Activated CD4-positive, alpha-beta T cell treated with anti-CD3 and anti-CD28 coated beads, Interleukin-2, Interleukin-4, amounts not matched to agents 100 ng/mL and 50 ng/mL, durations not matched to agents 16 hours and 8 hours (primary cell): ENCODE measurements at regions not wholly inside any gene's neighbourhood (a gene's known extent, or its start where the extent isn't known, plus 50 kb on each side); places are given as distances from the start of the nearest gene placed in this dataset.
A peak's percentile ranks its signal among the peaks of the same experiment; 100 is the strongest.

Experiments
- DNase-seq: peaks from one replicate; pipeline ENCODE4 v3.0.0-alpha.2; 2020; ENCODE audit warnings: low spot score

DNA sequence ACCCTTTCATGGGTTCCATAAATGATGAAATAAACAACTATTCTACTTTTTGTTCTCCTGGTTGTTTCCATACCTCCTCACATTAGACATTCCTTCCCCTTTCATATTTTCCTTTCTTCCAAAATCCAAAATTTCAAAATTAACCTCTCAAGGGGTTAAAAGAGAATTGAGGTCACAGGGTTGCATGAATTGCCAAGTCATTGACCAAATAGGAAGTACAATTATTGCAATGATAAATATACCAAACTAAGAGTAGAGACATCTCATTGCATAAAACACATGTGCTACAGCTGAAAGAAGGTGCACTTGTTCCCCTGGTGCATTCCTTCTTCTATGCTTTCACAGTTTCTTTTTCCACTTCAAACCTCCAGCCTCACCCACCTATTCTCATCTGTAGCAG lies 136.1 kb downstream of the KCTD12 start:
- no peak for DNase-seq

DNA sequence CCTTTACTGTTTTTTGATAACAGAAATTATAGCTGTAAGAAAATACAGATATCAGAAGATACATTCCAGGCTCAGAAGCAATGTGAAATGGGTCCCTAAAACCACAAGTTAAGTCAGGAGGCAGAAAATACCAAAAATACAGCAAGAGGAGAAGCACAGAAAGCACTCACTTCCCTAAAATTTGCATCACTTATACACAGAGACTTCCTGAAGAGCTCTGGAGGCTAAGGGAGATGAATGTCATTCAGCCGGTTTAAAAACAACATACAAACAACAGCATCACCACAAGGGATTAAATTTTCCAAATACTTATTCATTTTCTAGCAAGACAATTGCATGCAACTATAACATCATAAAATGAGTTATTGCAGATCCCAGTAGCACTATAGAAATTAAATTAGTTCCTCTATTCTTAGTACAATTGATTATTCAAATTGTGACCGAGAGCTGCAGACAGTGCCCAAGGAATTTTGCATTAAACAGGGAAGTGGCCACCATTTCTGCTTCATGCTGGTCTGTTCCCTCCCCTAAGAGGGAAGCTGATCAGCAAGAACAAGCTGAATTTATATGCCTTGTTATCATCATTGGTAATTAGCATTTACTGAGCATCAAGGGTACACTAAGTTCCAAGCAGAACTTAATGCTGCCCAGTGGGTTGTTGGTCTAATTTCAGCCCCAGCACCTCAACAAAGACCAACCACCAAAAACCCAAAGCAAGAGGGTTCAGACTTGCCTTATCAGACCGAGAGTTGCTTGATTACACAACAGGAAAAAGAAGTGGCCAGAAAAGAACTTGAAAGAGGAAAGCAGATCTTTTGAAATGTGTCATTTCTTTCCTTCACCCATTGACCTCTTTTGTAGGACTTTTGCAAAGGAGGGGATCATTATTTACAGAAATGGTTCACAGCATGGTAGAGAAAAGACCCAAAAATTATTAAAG lies 140.7 kb downstream of the KCTD12 start:
- DNase-seq, result peak; percentile 6

DNA sequence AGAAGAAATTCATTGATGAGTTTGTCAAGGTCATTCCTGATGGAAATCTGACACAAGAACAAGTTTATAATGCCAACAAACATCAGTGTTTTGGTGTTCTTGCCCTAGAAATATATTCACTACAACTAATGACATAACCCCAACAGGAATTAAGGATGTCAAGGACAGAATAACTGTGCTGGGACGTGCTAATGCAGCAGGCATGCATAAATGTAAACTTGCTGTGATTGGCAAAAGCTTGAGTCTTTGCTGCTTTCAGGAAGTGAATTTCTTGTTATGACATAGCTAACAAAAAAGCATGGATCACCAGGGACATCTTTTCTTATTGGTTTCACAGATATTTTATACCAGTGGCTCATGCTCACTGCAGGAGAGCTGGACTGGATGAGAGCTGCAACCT lies 144.6 kb downstream of the KCTD12 start:
- DNase-seq, result no peak

DNA sequence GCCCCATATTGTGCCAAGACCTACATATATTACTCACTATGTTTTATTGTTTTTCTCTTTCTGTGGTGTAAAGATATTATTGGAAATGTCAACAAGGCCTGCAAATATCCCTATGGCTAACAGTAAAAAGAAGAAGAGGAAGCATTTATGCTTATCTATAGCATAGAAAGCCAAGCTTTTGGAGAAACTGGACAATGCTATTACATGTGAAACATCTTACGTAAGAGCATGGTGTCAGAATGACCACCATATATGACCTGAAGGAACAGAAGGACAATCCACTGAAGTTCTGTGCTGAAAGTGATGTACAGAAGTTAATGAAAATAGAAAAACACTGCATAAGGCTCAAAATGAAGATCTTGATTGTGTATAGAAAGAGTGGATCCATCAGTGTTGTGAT lies 145.2 kb downstream of the KCTD12 start:
- no peak for DNase-seq

DNA sequence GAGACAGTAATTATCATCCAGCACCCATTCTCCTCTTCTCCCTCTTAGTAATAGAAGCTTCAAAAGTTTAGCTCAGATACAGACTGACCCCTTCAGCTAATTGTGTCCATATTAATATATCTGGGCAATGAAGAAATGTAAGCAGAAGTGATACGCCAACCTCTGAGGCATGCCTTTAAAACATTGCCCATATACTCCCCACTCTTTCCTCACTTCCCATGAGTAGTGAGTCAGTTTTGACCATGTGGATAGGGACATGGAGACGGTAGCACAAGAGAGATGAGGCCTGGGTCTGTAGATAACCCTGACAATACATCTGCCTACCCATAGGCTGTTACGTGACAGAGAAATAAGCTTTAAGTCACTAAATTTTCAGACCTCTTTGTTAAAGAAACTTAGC lies 147.6 kb downstream of the KCTD12 start:
- no peak for DNase-seq

DNA sequence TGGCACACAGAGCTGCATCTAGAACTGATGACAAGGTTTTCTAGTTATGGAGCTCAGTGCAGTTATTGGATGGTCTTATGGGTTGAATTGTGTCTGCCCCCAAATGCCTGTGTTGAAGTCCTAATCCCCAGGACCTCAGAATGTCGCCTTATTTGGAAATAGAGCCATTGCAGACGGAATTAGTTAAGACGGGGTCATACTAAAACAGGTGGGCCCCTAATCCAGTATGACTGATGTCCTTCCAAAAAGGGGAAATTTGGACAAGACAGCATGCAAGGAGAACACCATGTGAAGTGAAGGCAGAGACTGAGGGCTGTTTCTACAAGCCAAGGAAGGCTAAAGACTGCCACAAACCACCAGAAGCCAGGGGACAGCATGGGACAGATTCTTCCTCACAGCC lies 148.7 kb downstream of the KCTD12 start:
- no peak for DNase-seq

DNA sequence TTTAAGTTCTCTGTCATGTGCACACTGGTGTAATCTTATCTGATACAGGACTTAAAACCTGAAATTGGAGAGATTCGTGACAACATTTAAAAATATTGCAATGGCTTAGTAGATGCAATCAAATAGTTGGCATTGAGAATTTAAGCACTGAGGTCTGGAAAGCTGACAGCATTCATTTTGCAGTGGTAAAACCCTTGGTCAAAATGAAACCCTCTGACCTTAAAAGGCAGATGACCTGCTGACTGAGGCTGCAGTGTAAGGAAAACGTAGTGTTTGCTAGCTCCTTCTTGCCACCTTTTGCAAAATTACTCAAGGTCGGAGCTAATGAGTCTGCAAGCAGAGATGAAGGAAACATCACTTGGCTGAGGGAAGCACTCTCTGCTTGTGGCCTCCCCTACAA lies 150.6 kb downstream of the KCTD12 start:
- no peak for DNase-seq

DNA sequence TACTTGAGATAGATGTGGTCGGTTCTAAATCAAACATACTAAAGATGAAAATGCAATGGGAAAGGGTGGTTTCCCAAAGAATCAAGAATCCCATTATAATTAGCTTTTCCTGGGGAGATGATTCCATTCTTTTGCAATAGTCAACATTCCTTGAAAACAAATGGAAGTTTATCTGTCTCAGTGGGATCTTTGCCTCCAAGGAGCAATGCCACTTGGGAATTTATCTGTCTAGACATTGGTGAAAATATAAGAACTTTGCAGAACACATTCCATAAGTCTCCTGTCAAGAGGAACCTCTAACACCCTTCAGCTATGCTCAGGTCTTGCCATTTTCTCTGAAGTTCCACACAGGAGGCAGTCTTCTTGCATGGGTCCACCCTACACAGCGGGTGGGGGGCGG lies 152.5 kb downstream of the KCTD12 start:
- DNase-seq, result no peak

DNA sequence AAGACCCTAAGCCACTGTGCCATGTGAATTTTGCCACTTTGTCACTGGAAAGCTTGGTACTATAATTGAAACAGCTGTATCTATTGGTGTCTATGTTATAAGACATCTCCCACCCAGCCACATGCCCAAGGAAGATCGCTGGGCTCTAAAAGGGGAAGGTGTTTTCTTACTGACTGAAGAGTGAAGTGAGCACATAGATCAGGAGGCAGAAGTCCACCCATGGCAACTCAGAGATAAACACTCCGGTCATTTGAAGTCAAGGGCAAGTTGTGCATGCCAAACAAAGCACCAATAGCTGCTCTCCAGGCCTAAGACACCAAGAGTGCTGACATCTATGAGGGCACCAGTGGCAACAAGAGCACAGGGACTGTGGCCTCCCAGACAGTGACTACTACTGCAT lies 153.8 kb downstream of the KCTD12 start:
- no peak for DNase-seq

DNA sequence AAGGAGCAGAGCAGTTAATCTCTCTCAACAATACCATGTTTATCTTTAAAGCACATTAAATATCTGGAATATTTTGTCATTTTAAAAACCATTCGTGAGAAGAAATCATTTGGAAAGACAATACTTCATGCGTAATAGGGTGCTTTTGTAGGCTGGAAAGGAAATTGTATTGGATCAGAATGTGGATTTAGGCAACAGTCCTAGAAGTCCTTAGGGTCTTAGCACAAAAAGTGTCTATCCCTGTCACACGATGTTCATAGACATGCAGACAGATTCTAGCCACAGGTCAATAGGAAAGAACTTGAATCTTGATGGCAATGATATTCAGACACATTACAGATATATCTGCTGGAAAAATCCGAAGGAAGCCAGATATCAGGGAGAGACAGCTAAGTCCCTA lies 156.0 kb downstream of the KCTD12 start:
- DNase-seq, result no peak

DNA sequence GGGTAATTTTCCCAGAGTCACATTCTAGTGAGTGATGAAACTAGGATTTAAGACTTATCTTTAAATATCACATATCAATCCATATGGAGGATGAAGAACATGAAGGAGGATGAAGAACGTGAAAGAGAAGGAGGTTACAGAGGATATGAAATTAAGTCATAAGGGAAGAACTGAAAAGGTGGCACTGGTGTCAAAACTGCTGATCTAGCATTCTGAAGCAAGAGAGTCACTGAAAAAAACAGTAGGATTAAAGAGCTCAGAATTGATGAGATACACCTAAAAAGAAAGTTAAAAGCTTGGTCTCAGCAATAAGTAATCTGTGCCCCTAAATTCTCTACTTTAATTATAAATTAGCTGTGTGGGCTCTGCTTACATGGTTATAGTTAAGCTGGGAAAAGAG lies 156.5 kb downstream of the KCTD12 start:
- DNase-seq, result no peak

DNA sequence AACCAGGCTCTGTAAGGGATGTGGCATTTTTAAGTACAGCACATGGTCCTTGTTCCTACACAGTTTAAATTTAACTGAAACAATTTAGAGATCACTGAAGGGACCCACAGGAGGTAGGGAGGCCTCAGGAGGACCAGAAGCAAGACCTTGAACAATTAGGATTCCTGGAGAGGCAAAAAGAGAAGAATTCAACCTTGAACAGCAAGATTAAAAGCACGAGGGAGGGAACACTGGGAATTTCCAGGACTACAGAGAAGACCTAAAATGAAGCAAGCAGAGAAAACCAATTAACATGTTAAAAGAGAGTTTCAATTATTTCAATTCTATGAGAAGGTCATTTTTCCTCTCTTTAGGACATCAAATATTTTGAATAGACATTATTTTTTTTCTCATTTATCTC lies 160.3 kb downstream of the KCTD12 start:
- DNase-seq, result no peak

DNA sequence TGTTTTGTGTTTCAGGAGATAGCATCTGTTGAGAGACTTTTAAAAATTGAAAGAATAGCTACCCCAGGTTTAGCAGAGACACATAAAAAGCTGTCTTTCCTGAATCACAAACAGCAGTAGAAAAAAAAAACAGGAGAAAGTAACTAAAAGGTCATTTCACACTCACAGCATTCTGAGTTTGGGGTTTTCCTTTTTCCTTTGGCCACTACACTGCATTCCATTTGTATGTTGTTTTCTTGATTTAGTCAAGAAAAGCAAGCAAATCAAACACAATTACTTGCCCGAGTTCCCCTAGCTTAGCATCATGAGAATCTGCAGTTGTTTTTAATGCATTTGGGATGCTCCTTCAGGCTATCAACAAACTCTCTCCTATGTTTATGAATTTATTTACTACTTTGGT lies 161.0 kb downstream of the KCTD12 start:
- no peak for DNase-seq

DNA sequence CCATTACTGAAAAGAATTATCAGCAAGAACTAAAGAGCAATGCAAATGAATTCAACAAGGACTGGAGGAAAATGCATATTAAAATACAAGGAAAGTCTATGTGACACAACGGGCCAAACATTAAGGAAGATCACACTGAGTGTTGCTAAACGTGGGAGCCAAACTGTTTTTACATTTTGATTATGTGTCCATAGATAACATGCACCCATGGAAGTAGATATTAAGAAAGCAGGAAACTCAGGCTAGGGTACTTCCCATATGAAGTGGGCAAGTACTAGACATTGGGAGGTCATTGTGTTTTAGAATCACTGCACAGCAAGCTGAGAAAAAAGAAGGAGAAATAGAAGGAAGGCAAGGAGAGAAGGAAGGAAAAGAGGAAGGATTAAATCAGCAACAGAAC lies 161.8 kb downstream of the KCTD12 start:
- no peak for DNase-seq

DNA sequence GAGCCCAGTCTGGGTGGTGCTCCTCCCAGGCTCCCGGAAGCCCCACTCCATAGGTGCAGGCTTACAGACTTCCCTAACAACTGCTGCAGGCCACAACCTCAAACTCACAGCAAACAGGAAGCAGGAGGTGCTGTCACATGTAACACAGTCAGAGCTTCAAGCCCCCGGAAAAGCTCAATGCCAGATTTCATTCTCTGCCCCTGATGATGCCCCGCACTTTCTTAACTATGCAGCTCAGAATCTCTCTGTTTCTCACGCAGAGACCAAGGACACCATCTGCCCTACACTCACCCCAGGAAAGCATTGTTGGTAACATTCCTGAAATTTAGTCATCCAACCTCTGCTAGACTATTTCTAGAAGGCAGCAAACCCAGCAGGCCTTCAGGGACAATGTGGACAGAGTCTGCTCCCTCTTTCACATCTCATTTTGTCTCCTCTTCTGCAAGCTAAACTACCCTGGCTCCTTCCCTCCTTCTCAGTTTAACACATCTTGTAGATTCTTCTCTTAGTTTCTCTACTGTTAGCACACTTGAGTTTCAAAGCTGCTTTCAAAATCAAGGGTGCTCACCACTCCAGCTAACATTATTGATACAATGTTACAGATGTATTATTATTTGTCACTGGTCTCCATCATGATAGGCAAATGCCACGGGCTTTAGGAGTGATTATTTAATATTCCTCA lies 162.5 kb downstream of the KCTD12 start:
- no peak for DNase-seq

DNA sequence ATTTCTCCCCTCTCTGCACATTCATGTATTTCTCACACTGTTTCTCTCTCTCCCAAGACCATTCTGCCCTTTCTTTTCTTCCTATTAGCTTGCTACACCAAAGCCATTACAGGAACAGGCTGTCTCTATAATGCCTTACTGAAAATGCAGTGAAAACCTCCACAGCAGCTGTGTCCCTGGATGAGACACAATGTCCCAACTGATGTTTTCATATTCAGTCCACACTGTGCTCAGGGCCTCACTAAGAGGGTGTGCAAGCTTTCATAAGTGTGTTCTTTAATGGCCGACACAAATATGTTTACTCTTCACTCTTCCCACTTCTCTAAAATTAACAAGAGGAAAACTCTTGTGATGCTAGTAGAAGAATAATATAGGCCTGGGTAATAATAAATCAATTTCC lies 163.4 kb downstream of the KCTD12 start:
- DNase-seq, result no peak

DNA sequence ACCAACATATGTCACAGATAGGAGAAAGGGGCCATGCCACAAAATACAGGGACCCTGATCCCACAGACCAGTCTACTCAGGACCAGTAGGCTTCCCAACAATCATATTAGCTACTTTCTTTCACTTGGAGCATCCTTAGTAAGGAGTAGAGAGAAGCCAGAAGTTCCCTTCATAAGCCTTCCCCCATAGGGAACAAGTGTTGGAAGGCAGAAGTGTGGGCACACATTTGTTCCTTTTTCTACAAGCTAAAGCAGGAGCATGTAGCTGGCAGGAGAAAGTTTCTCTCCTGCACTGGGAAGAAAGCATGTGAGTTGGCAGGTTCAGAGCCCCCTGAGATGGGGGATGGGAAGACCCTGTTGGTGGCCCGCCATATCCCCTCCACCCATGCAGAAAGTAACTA lies 165.4 kb downstream of the KCTD12 start:
- DNase-seq, result no peak

DNA sequence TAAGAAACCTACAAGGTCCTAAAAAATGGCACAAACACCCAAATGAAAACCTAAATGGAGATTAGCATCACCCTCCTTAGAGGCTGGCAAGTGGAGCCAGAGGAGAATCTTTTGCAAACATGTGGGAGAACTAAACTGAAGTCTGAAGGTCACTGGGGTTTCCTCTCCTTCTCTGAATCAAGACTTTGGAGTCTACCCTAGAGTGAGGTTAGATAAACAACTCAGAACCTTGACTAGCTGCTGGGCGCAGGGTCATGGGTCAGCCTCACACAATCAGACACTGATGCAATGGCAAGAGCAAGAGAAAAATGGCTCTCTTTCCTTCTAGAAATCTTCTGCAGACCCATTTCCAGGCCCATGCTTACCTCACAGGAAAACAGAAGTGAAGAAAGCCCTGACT lies 165.8 kb downstream of the KCTD12 start:
- DNase-seq, result no peak

DNA sequence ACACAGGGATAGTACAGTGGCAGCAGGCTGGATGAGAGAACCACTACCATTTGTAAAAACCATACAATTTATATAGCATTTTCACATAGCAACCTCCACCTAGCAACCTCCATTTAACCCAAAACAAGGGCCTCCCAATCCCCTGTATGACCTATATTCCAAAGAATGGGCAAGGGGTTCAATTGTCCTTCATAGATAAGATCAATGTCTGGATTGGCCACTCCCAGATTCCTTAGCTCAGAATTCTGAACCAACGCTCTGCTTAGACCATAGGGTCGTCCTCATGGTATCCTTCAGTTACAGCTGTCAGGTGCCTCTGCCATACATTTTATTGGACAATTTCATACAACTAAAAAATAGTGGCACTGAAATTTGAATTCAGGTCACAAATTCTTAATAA lies 166.2 kb downstream of the KCTD12 start:
- no peak for DNase-seq

DNA sequence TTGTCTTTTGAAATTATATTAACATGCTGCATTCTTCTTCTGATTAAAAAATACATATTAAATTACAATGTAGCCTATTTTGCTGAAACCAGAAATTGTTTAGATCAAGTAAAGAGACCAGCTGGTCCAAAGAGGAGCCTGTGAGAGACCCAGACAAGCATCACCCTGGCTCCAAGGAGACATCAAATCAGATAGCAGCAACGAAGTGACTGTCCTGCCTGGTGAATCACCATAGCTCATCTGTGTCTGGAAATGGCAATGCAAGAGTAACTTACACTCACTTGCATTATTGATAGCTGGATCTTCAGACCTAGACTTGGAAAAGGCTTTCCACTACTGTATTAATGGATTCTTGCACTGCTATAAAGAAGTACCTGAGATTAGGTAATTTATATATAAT lies 169.1 kb downstream of the KCTD12 start:
- DNase-seq, result no peak

DNA sequence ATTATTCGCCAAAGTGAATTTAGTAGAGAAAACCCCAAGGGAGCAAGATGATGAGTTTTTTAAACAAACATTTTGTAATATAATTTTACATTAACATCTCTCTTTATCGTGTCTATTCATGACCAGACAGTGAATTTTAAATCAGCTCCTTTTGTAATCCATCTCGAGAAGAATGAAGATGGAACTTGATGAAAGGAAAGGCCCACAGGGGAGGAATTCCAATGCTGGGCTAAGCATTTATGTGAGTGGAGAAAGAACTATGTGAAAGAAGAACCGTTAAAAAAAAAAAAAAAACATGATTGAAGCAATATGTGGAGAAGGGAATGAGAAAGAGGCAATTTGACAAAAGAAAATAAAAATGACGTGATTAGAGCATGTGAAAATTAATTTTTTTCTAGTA lies 170.6 kb downstream of the KCTD12 start:
- DNase-seq, result no peak

DNA sequence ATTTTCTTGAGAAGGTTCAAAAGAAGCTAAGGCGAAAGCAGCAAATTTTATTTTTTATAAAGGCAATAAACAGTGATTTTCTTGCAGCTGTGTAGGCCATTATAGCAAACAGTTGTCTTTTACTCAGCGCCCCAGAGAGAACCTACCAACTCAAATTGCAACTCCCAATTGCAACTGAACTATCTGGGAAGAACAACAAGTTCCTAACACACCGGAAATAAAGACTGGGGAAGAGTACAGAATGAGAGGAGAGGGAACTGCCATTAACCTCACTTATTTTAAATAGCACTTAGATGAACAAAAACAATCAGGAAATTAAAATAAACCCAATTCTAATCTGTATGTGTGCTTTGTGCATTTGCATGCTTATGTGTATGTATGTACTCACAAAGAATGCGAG lies 171.1 kb downstream of the KCTD12 start:
- DNase-seq, result no peak

DNA sequence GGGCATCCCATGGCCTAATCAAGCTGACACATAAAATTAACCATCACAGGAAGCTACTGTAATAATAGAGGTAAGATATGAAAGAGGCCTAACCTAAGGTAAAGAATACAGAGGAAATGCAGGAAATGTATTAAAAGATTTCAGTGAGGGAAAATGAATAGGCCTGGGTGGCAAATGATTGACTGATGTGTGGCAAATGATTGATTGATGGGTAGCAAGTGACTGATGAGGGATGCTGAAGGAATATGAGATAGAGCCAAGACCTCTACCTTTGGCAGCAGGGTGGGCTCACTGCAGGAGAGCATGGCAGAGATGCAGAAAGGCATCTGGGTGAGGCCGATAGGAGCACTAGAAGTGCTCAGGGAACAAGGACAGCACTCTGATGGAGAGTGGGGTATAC lies 172.9 kb downstream of the KCTD12 start:
- no peak for DNase-seq
